CD4-positive, alpha-beta T cell (primary cell): ENCODE measurements at regions not wholly inside any gene's neighbourhood (a gene's known extent, or its start where the extent isn't known, plus 50 kb on each side); places are given as distances from the start of the nearest gene placed in this dataset.

ENCODE experiments used
- ATAC-seq: fragments of 200-7000 bp; cut with Tn5 transposase; one replicate; pipeline ENCODE4 v1.10.0; 2022; ENCODE audit warnings: mild to moderate bottlenecking; ENCODE audit not compliant: poor library complexity
- CTCF ChIA-PET: fragments of 350-600 bp; sonication (Branson Sonifier 250); formaldehyde crosslinking; loops from one replicate; lab custom pipeline; 2021; ENCODE audit warnings: antibody characterized with exemption, inconsistent platforms; lab: Charles Lee
- POLR2A ChIA-PET: fragments of 350-600 bp; sonication (Branson Sonifier 250); formaldehyde crosslinking; loops from one replicate; lab custom pipeline; 2021; ENCODE audit warnings: antibody characterized with exemption, inconsistent platforms; lab: Charles Lee
- DNase-seq, 14 experiments: peaks; one replicate each; pipeline ENCODE4 v3.0.0-alpha.2; 2013 to 2020; ENCODE audit warnings: mixed read lengths in 2 of 14
- H3K27ac ChIP-seq, 2 donors: one replicate each; pipeline versions ENCODE4 v1.5.1 to v1.7.0; 2013; ENCODE audit warnings: low read length in 2 of 2, low read depth in 1 of 2, mild to moderate bottlenecking in 1 of 2
- H3K27me3 ChIP-seq, 2 experiments: 1 replicate in 1 of 2; 2 replicates in 1 of 2; pipeline versions ENCODE4 v1.6.1 to v1.7.0; 2013; ENCODE audit warnings: low read length in 2 of 2, control low read depth in 1 of 2, mild to moderate bottlenecking in 1 of 2, moderate library complexity in 1 of 2; ENCODE audit not compliant: insufficient read depth in 2 of 2, control insufficient read depth in 1 of 2
- H3K36me3 ChIP-seq: one replicate; pipeline ENCODE4 v1.6.1; 2013; ENCODE audit warnings: low read length, control low read depth; ENCODE audit not compliant: insufficient read depth
- H3K4me1 ChIP-seq: one replicate; pipeline ENCODE4 v1.6.1; 2013; ENCODE audit warnings: low read length, control low read depth; ENCODE audit not compliant: insufficient read depth
- H3K4me3 ChIP-seq: one replicate; pipeline ENCODE4 v1.5.1; 2013; ENCODE audit warnings: mild to moderate bottlenecking, low read length, moderate library complexity
- H3K9me3 ChIP-seq, 2 experiments: 1 replicate in 1 of 2; 2 replicates in 1 of 2; pipeline versions ENCODE4 v1.6.1 to v1.7.0; 2013; ENCODE audit warnings: low read length in 2 of 2, mild to moderate bottlenecking in 2 of 2, control low read depth in 1 of 2, moderate library complexity in 1 of 2; ENCODE audit not compliant: control insufficient read depth in 1 of 2, insufficient read depth in 1 of 2
- H3K27ac Mint-ChIP-seq: one replicate; pipeline ENCODE4 v1.8.0; 2020; ENCODE audit warnings: mixed read lengths
- H3K27me3 Mint-ChIP-seq: one replicate; pipeline ENCODE4 v1.8.0; 2021; ENCODE audit warnings: mixed read lengths
- H3K36me3 Mint-ChIP-seq: one replicate; pipeline ENCODE4 v1.8.0; 2021; ENCODE audit warnings: low read depth, mixed read lengths
- H3K4me1 Mint-ChIP-seq: one replicate; pipeline ENCODE4 v1.8.0; 2021; ENCODE audit warnings: low read depth, mixed read lengths
- H3K4me3 Mint-ChIP-seq: one replicate; pipeline ENCODE4 v1.8.0; 2020; ENCODE audit warnings: mild to moderate bottlenecking, mixed read lengths
- H3K9me3 Mint-ChIP-seq: one replicate; pipeline ENCODE4 v1.8.0; 2020; ENCODE audit warnings: mixed read lengths
- CTCF ChIP-seq: fragments of 200-600 bp; IDR thresholded peaks from one replicate; pipeline ENCODE4 v1.8.0; 2022; ENCODE audit warnings: antibody characterized with exemption, mild to moderate bottlenecking
- intact Hi-C, 2 experiments: fragments of 100-400 bp; cut with DNase I in 1 of 2; cut with micrococcal nuclease in 1 of 2; formaldehyde crosslinking; loops; one replicate each; pipeline versions ENCODE4 v1.15.1 to v1.9.0; 2023 to 2025; cut with DNase I, micrococcal nuclease

DNA sequence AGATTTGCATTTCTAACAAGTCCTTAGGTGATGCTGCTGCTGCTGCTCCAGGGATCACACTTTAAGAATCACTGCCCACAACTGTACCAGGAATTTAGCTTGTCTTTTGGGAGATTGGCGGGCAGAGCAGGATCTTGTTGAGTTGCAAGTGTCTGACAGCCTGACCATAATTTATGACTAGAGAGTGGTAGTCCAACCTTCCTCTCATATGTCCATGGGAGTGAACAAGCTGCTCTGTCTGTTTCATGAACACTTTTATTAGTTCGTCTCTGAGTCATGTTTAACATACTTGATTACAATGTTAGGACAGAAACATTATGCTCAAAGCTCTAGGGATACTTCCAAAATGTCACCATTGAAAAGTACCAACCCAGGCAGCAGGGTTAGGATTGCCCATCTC lies 169.6 kb downstream of the TGFB2 start:
- H3K27me3 ChIP-seq, result no peaks in the 10 kb centered on the region
- POLR2A ChIA-PET, result no interaction called here
- H3K27ac ChIP-seq, result no peak overlapping the region
- intact Hi-C loops, result no loop called here
- no peak for TF ChIP-seq CTCF
- H3K4me3 Mint-ChIP-seq, result no peak overlapping the region
- no peak overlapping the region for H3K27ac Mint-ChIP-seq
- no peaks in the 10 kb centered on the region for H3K36me3 ChIP-seq
- H3K27me3 Mint-ChIP-seq, result no peaks in the 10 kb centered on the region
- CTCF ChIA-PET, result no interaction called here
- H3K4me1 ChIP-seq, result no peaks in the 10 kb centered on the region
- H3K9me3 Mint-ChIP-seq, result peaks cover 4% of the 10 kb centered on the region
- H3K4me1 Mint-ChIP-seq, result no peaks in the 10 kb centered on the region
- no peak overlapping the region for H3K4me3 ChIP-seq
- H3K9me3 ChIP-seq, result peaks cover 0 to 5% of the 10 kb centered on the region in 2 experiments
- ATAC-seq (no peak), DNase-seq (no peak)
- no peaks in the 10 kb centered on the region for H3K36me3 Mint-ChIP-seq

- Mint-ChIP-seq H3K4me1 (no peaks in the 10 kb centered on the region), H3K27me3 (no peaks in the 10 kb centered on the region), H3K4me3 (no peak overlapping the region), H3K27ac (no peak overlapping the region), H3K9me3 (peaks cover 4% of the 10 kb centered on the region), H3K36me3 (no peaks in the 10 kb centered on the region)
- intact Hi-C loops, result no loop called here
- POLR2A ChIA-PET, result no interaction called here
- DNase-seq (no peak), ATAC-seq (no peak)
- CTCF ChIA-PET, result no interaction called here
- Histone ChIP-seq H3K4me1 (no peaks in the 10 kb centered on the region), H3K27me3 (no peaks in the 10 kb centered on the region), H3K4me3 (no peak overlapping the region), H3K9me3 (peaks cover 0 to 5% of the 10 kb centered on the region in 2 experiments), H3K36me3 (no peaks in the 10 kb centered on the region), H3K27ac (no peak overlapping the region)
- no peak for TF ChIP-seq CTCF
These were observed 171.4 kb downstream of the TGFB2 start for GRCh38 chr1:218516526-218516925.

- peaks cover 0 to 5% of the 10 kb centered on the region in 2 experiments for H3K9me3 ChIP-seq
- CTCF ChIA-PET, result no interaction called here
- TF ChIP-seq CTCF, result no peak
- H3K27ac ChIP-seq, result no peak overlapping the region
- H3K4me1 Mint-ChIP-seq, result no peaks in the 10 kb centered on the region
- no peaks in the 10 kb centered on the region for H3K4me1 ChIP-seq
- H3K27me3 Mint-ChIP-seq, result no peaks in the 10 kb centered on the region
- intact Hi-C loops, result no loop called here
- ATAC-seq (no peak), DNase-seq (no peak)
- H3K9me3 Mint-ChIP-seq, result peaks cover 4% of the 10 kb centered on the region
- no peaks in the 10 kb centered on the region for H3K36me3 Mint-ChIP-seq
- no peak overlapping the region for H3K27ac Mint-ChIP-seq
- no peaks in the 10 kb centered on the region for H3K27me3 ChIP-seq
- H3K4me3 ChIP-seq, result no peak overlapping the region
- POLR2A ChIA-PET, result no interaction called here
- no peaks in the 10 kb centered on the region for H3K36me3 ChIP-seq
- no peak overlapping the region for H3K4me3 Mint-ChIP-seq
These were observed 172.3 kb downstream of the TGFB2 start for GRCh38 chr1:218517459-218517858.
